ENCODE measurements at regions not wholly inside any gene's neighbourhood (a gene's known extent, or its start where the extent isn't known, plus 50 kb on each side); places are given as distances from the start of the nearest gene placed in this dataset.

DNA sequence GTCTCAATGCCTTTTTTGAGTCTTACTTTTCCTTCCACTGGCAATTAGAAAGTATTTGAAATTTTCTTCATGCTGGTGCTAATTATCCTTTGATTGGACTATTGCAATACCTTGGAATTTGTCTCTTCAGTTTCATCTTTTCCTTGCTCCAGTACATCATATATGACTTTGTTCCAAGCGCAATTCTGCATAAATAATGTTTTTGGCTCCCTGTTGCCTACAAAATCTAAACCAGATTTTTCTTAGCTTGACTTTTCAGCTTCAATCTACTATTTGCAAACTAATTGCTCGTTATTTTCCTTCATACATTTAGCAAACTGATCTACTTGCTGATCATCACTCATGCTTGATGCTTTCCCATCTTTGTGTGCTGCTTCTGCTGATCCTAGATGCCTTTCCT, 230.8 kb upstream of the GPR149 start:
- Histone ChIP-seq H4K20me1 (ENCODE audit: insufficient read depth, low read length) (no peaks in the 10 kb centered on the region), H3K79me2 (ENCODE audit: insufficient read depth, low read length) (no peaks in the 10 kb centered on the region), H3K9me2 (ENCODE audit: low read depth, low read length) (no peaks in the 10 kb centered on the region), H3K27ac (ENCODE audit: low read depth, low read length, poor library complexity, severe bottlenecking) (no peak overlapping the region), H3K9ac (ENCODE audit: low read length) (no peak overlapping the region), H2AFZ (ENCODE audit: low read length) (no peak overlapping the region), H3K4me1 (ENCODE audit: insufficient read depth, low read length, severe bottlenecking) (no peaks in the 10 kb centered on the region), H3K9me3 (ENCODE audit: low read length) (no peaks in the 10 kb centered on the region), H3F3A (ENCODE audit: insufficient read depth, low read length) (no peaks in the 10 kb centered on the region), H3K27me3 (ENCODE audit: insufficient read depth, low read length) (no peaks in the 10 kb centered on the region), H3K4me3 (ENCODE audit: low read depth, low read length, poor library complexity, severe bottlenecking) (no peak overlapping the region), H3K4me2 (ENCODE audit: low read length) (no peak overlapping the region), H3K36me3 (ENCODE audit: insufficient read depth, low read length) (no peaks in the 10 kb centered on the region)
- TF ChIP-seq CTCF (IDR thresholded peaks at IDR 0.05; ENCODE audit: low read length) (no peak), EZH2 (IDR thresholded peaks at IDR 0.05; ENCODE audit: borderline replicate concordance, low read length) (no peak)

DNA sequence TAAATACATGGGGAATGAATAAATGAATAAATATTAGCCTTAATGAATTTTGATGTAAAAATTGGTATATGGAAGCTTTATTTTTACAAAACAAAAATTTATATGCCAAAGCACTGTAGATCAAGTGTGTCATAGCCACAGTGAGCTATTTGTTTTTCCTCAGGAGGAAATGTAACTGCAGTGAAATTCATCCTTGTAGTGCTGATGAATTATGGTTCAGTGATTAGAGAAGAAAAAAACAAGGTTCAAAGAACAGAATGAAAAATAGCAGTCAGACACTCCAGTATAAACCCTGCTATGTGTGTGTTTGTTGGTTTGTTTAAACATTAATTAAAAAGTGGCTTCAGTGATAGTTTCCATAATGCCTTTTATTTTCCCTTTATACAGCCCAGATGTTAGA, 228.0 kb upstream of the GPR149 start:
- no peaks in the 10 kb centered on the region for H3K4me1 ChIP-seq (ENCODE audit: insufficient read depth, low read length, severe bottlenecking)
- no peaks in the 10 kb centered on the region for H3F3A ChIP-seq (ENCODE audit: insufficient read depth, low read length)
- no peaks in the 10 kb centered on the region for H3K79me2 ChIP-seq (ENCODE audit: insufficient read depth, low read length)
- H3K36me3 ChIP-seq (ENCODE audit: insufficient read depth, low read length), result no peaks in the 10 kb centered on the region
- no peaks in the 10 kb centered on the region for H3K27me3 ChIP-seq (ENCODE audit: insufficient read depth, low read length)
- no peak overlapping the region for H3K9ac ChIP-seq (ENCODE audit: low read length)
- H3K4me3 ChIP-seq (ENCODE audit: low read depth, low read length, poor library complexity, severe bottlenecking), result no peak overlapping the region
- TF ChIP-seq EZH2 (IDR thresholded peaks at IDR 0.05; ENCODE audit: borderline replicate concordance, low read length) (no peak), CTCF (IDR thresholded peaks at IDR 0.05; ENCODE audit: low read length) (no peak)
- no peak overlapping the region for H3K27ac ChIP-seq (ENCODE audit: low read depth, low read length, poor library complexity, severe bottlenecking)
- no peaks in the 10 kb centered on the region for H3K9me3 ChIP-seq (ENCODE audit: low read length)
- H4K20me1 ChIP-seq (ENCODE audit: insufficient read depth, low read length), result no peaks in the 10 kb centered on the region
- no peaks in the 10 kb centered on the region for H3K9me2 ChIP-seq (ENCODE audit: low read depth, low read length)
- no peak overlapping the region for H3K4me2 ChIP-seq (ENCODE audit: low read length)
- no peak overlapping the region for H2AFZ ChIP-seq (ENCODE audit: low read length)

- H3K9me3 ChIP-seq (ENCODE audit: low read length), result no peaks in the 10 kb centered on the region
- no peak overlapping the region for H3K4me3 ChIP-seq (ENCODE audit: low read depth, low read length, poor library complexity, severe bottlenecking)
- H3K79me2 ChIP-seq (ENCODE audit: insufficient read depth, low read length), result no peaks in the 10 kb centered on the region
- H3F3A ChIP-seq (ENCODE audit: insufficient read depth, low read length), result no peaks in the 10 kb centered on the region
- H4K20me1 ChIP-seq (ENCODE audit: insufficient read depth, low read length), result no peaks in the 10 kb centered on the region
- H3K9me2 ChIP-seq (ENCODE audit: low read depth, low read length), result no peaks in the 10 kb centered on the region
- no peaks in the 10 kb centered on the region for H3K4me1 ChIP-seq (ENCODE audit: insufficient read depth, low read length, severe bottlenecking)
- H2AFZ ChIP-seq (ENCODE audit: low read length), result no peak overlapping the region
- H3K27me3 ChIP-seq (ENCODE audit: insufficient read depth, low read length), result no peaks in the 10 kb centered on the region
- H3K36me3 ChIP-seq (ENCODE audit: insufficient read depth, low read length), result no peaks in the 10 kb centered on the region
- H3K9ac ChIP-seq (ENCODE audit: low read length), result no peak overlapping the region
- TF ChIP-seq CTCF (IDR thresholded peaks at IDR 0.05; ENCODE audit: low read length) (no peak), EZH2 (IDR thresholded peaks at IDR 0.05; ENCODE audit: borderline replicate concordance, low read length) (no peak)
- no peak overlapping the region for H3K27ac ChIP-seq (ENCODE audit: low read depth, low read length, poor library complexity, severe bottlenecking)
- no peak overlapping the region for H3K4me2 ChIP-seq (ENCODE audit: low read length)
These were observed 227.2 kb upstream of the GPR149 start for GRCh38 chr3:154657218-154657617.

Measured in OCI-LY1 (cell line).